CD4-positive, alpha-beta T cell treated with Interleukin-6 for 4 hours (primary cell): ENCODE measurements at regions not wholly inside any gene's neighbourhood (a gene's known extent, or its start where the extent isn't known, plus 50 kb on each side); places are given as distances from the start of the nearest gene placed in this dataset.

Experiments
- DNase-seq: peaks from one replicate; pipeline ENCODE4 v3.0.0-alpha.2; 2020; ENCODE audit warnings: mixed read lengths

GRCh38 chr6:156110249-156110648 is 654.6 kb upstream of the NOX3 start:
- no peak for DNase-seq

- no peak for DNase-seq
Measured at GRCh38 chr6:156109713-156110112, 654.1 kb upstream of the NOX3 start.

- DNase-seq = no peak
Measured at GRCh38 chr6:156107624-156108101, 652.0 kb upstream of the NOX3 start.

- DNase-seq = no peak
Measured at GRCh38 chr6:156102129-156102528, 646.5 kb upstream of the NOX3 start.

- no peak for DNase-seq
Measured at GRCh38 chr6:156098839-156099238, 643.2 kb upstream of the NOX3 start.

- DNase-seq = no peak
Measured at GRCh38 chr6:156087487-156087886, 631.8 kb upstream of the NOX3 start.

GRCh38 chr6:156082012-156082411 is 626.4 kb upstream of the NOX3 start:
- no peak for DNase-seq

GRCh38 chr6:156080371-156080770 is 624.7 kb upstream of the NOX3 start:
- no peak for DNase-seq

- DNase-seq = no peak
Measured at GRCh38 chr6:156068881-156069280, 613.2 kb upstream of the NOX3 start.

- no peak for DNase-seq
Measured at GRCh38 chr6:156065849-156066248, 610.2 kb upstream of the NOX3 start.

GRCh38 chr6:156062091-156062563 is 606.5 kb upstream of the NOX3 start:
- no peak for DNase-seq

GRCh38 chr6:156061465-156061864 is 605.8 kb upstream of the NOX3 start:
- DNase-seq = no peak

GRCh38 chr6:156060013-156060412 is 604.4 kb upstream of the NOX3 start:
- DNase-seq = no peak

- DNase-seq = no peak
Measured at GRCh38 chr6:156058356-156058755, 602.7 kb upstream of the NOX3 start.

- no peak for DNase-seq
Measured at GRCh38 chr6:156057869-156058268, 602.2 kb upstream of the NOX3 start.

- no peak for DNase-seq
Measured at GRCh38 chr6:156056085-156056484, 600.4 kb upstream of the NOX3 start.

- no peak for DNase-seq
Measured at GRCh38 chr6:156053626-156054025, 598.0 kb upstream of the NOX3 start.

- no peak for DNase-seq
Measured at GRCh38 chr6:156046841-156047449, 591.3 kb upstream of the NOX3 start.

- DNase-seq = no peak
Measured at GRCh38 chr6:156046268-156046665, 590.6 kb upstream of the NOX3 start.

- no peak for DNase-seq
Measured at GRCh38 chr6:156045401-156046267, 590.0 kb upstream of the NOX3 start.

GRCh38 chr6:156033598-156033997 is 578.0 kb upstream of the NOX3 start:
- DNase-seq = no peak

- no peak for DNase-seq
Measured at GRCh38 chr6:156031516-156031915, 575.9 kb upstream of the NOX3 start.

- DNase-seq = no peak
Measured at GRCh38 chr6:156030053-156030452, 574.4 kb upstream of the NOX3 start.

GRCh38 chr6:156029286-156029985 is 573.8 kb upstream of the NOX3 start:
- DNase-seq = no peak
